ENCODE measurements at regions not wholly inside any gene's neighbourhood (a gene's known extent, or its start where the extent isn't known, plus 50 kb on each side); places are given as distances from the start of the nearest gene placed in this dataset.
"Not testable (repeated sequence)": the region's sequence is repeated elsewhere in the genome, so short reads cannot be mapped to it uniquely, and the experiment has no call there.

DNA sequence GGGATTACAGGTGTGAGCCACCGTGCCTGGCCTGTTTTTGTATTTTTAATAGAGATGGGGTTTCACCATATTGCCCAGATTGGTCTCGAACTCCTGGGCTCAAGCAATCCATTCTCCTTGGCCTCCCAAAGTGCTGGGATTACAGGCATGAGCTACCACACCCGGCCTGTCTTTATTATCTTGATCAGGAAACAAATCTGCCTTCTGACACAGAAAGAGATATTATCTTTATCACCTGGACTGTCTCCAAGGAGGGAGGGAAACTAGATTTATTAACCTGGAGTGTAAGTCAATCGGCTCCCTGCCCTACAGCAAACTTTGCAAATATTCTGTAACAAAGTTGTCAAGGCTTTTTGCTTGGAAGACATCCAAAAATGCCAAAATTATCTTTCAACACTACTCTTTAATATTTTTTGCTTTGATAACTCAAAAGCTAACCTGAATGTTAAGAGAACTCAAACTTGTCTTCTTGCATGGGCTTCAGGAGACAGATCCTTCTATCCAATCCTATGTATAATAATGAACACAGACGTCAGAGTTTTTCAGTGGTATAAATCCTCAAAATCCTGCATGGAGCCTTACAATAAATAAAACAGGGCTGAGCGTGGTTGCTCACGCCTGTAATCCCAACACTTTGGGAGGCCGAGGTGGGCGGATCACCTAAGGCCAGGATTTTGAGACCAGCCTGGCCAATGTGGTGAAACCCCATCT, 85.0 kb upstream of the LOC128125822 start:
- no peak for FAIRE-seq

GRCh38 chr6:63491119-63491518, 81.2 kb upstream of the LOC128125822 start:
- FAIRE-seq = no peak

- no peak for FAIRE-seq
Observed at GRCh38 chr6:63492476-63492875, 79.8 kb upstream of the LOC128125822 start.

DNA sequence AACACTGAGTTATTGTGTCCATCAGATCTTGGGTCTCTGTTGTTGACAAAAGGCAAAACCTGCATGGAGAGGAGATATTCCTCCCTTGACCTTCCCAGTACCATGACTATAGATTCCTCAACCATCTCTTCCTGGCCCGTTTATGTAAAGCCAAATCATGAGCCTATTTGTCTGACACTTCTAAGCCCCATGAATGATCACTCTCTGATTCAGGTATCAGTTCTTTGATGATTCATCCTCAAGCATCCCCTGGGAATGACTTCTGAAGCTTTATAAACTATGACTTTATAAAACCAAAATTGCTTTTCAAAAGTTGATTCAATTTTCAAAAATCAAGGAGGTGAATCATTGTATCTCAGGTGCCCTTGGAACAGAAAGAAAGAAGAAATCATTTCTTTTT, 78.7 kb upstream of the LOC128125822 start:
- no peak for FAIRE-seq

GRCh38 chr6:63496361-63496804, 75.9 kb upstream of the LOC128125822 start:
- FAIRE-seq = no peak

DNA sequence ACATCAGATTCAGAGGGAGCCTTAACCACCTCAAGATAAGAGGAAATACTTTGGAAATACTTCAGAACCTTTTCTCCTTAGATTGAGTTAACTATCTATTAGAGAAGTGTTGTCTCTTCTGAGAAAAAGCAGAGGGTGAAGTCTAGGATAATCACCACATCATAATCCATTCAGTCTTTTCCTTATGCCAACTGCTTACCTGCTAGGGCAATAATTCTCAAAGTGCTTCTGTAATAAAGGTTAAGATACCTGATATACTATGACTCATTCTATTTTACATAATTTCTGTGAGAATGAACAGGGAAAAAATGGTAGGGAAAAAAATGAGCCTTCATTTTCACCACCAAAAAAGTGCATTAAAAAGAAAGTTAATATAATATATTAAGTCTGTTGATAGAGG, 70.1 kb upstream of the LOC128125822 start:
- FAIRE-seq = no peak

GRCh38 chr6:63503199-63503598, 69.1 kb upstream of the LOC128125822 start:
- FAIRE-seq = no peak

GRCh38 chr6:63504777-63505384, 67.4 kb upstream of the LOC128125822 start:
- no peak for FAIRE-seq

DNA sequence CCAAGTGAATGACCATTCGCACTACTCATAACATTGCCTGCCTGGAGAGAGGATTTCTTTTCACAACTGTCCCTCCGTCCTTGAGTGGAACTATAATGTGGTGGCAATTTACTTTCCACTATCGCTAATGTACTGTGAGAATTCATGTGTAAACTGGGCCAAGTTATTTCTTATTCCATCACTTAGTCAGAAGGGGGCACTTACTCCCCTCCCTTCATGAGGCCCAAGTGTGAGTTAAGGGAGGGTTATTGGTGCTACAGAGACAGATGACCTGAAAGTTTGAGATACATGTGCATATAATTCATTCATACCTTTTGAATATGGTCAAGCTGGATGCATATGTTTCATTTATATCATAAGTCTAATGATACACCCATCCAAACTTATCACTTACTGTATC, 65.2 kb upstream of the LOC128125822 start:
- FAIRE-seq = no peak

GRCh38 chr6:63509652-63510352, 62.5 kb upstream of the LOC128125822 start:
- FAIRE-seq = no peak

- no peak for FAIRE-seq
Observed at GRCh38 chr6:63510353-63510686, 62.0 kb upstream of the LOC128125822 start.

DNA sequence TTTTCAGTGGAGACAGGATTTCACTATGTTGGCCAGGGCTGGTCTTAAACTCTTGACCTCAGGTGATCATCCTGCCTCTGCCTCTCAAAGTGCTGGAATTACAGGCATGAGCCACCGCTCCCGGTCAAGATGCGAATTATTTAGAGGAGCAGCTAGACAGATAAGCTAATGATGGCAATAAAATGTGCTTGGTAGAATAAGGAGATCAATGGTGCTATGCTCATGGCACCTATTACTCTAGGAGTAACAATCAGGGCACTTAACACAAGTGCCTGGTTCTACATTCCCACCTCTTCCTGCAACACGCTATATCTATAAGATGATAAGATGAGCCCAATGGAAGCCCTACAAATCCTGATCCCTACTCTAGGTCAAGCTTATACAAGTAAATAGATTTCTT, 61.4 kb upstream of the LOC128125822 start:
- FAIRE-seq = no peak

GRCh38 chr6:63514488-63515173, 57.6 kb upstream of the LOC128125822 start:
- no peak for FAIRE-seq

DNA sequence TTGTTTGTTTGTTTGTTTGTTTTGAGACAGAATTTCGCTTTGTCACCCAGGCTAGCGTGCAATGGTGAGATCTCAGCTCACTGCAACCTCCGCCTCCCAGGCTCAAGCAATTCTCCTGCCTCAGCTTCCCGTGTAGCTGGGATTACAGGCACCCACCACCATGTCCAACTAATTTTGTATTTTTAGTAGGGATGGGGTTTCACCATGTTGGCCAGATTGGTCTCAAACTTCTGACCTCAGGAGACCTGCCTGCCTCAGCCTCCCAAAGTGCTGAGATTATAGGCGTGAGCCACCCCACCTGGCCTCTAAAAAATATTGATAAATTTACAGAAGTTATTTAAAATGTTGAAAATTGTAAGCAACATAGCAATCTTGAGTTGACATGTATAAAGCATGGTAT, 57.1 kb upstream of the LOC128125822 start:
- FAIRE-seq = not testable (repeated sequence)

DNA sequence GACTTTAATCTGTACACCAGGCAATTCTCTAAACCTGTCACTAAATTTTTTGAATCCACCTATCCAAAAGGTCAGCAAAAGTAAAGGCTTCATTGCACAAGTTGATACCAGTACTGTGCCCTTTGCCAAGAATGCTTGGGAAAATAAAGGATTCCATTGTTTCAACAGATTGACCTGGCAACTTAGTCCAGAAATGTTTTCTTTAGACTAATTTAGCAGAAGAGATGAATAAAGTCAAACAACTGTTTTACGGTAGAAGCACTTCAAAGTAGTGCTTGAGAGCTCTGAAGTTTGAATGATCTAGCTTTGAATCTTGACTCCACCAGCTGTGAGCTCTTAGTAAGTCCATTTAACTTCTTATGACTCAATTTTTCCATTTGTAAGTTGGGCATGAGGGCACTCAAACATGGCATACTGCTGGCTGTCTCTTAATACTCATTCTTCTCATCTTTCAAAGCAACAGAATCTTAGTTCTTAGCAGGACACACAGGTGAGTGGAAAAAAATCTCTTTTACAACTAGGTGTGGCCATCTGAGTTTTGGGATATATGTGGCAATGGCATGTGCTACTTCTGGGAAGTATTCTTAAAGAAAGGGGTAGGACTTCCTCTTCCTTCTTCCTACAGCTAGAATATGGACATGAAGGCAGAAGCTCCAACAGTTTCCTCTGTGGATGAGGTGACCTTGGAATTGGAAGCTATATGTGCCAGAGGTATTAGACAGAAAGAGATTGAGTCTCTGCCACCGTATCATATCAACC, 55.9 kb upstream of the LOC128125822 start:
- FAIRE-seq = no peak

DNA sequence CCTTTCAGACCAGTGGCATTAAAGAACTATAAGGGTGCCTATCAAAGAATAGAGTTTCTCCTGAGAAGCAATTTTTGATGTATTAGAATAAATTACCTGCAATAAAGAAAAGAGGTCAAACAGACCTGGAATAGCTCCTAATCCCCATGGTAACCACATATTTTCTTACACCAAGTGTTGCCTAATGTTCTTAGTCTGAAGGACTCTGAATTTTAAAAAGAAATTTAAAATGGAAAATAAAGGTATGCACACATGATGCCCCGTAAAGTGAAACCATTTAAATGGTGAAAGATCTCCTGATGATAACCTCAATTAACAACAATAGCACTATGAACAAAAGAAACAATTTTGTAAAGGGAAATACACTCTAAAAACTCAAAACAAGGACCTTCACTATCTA, 55.1 kb upstream of the LOC128125822 start:
- FAIRE-seq = no peak

- no peak for FAIRE-seq
Observed at GRCh38 chr6:63521475-63522210, 50.6 kb upstream of the LOC128125822 start.

Data from endometrium (tissue), 2 donors.